ENCODE measurements at regions not wholly inside any gene's neighbourhood (a gene's known extent, or its start where the extent isn't known, plus 50 kb on each side); places are given as distances from the start of the nearest gene placed in this dataset.

DNA sequence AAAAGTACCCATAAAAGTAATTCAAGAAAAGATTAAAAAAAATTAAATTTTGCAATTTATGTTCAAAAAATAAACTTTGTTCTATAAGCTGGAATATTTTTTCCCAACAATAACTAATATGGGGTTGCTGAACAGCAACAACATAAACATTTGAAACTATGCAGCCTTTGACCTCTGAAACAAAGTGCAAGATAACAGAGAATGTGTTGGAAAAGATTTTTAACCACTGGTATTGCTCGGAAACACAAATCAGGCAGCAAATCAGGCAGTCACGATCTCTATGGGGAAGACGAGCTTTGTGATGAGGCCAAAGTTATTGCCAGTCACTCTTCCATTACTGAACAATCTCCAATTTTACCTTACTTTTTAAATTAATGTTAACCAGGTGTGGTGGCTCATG is 332.1 kb downstream of the PABPC4L start:
- H2AFZ ChIP-seq (replicated peaks; ENCODE audit: low read length, poor library complexity), result no peak overlapping the region
- DNase-seq, result no peak
- ATAC-seq (ENCODE audit: low read depth), result no peak

More for the DNA sequence above, 332.1 kb downstream of the PABPC4L start:
- no peak overlapping the region for H2BK120ac ChIP-seq (ENCODE audit: low read depth, low read length)
- H4K8ac ChIP-seq (ENCODE audit: low read depth in 2 of 2, low read length in 2 of 2), result no peak overlapping the region
- H2BK15ac ChIP-seq (ENCODE audit: low read depth, low read length), result no peak overlapping the region
- no peak overlapping the region for H3K9ac ChIP-seq (ENCODE audit: low read depth, low read length)
- no peaks in the 10 kb centered on the region for H3K9me3 ChIP-seq (ENCODE audit: control insufficient read depth, insufficient read depth, low read length)
- no TSS peak for BruUV-seq (replicated peaks)
- no peak overlapping the region for H3K4me2 ChIP-seq (ENCODE audit: low read depth, low read length)
- no peak overlapping the region for H2BK5ac ChIP-seq (ENCODE audit: low read depth, low read length, poor library complexity, severe bottlenecking)
- WGBS, 2 experiments (ENCODE audit: extremely low coverage in 2 of 2, insufficient read length in 1 of 2), result no CpG with 5 or more reads among the region's 3 CpGs
- no peak overlapping the region for H3K18ac ChIP-seq (ENCODE audit: low read depth, low read length)
- H4K91ac ChIP-seq (ENCODE audit: insufficient read depth, low read depth, low read length), result no peak overlapping the region
- H3K27me3 ChIP-seq (ENCODE audit: control insufficient read depth, insufficient read depth, low read length), result no peaks in the 10 kb centered on the region
- H3K4ac ChIP-seq (ENCODE audit: low read depth, low read length), result no peak overlapping the region
- H4K20me1 ChIP-seq (ENCODE audit: insufficient read depth, low read length), result no peaks in the 10 kb centered on the region
- no peak overlapping the region for H3K56ac ChIP-seq (ENCODE audit: extremely low read depth, insufficient read depth, low read length)
- ChIA-PET POLR2A (ENCODE audit: unreplicated experiment) (no interaction called here), CTCF (no interaction called here)
- H3K9me1 ChIP-seq (ENCODE audit: insufficient read depth, low read length), result peaks cover 7% of the 10 kb centered on the region; the same call in 1 of the 2 replicates
- no peak overlapping the region for H3K23ac ChIP-seq (ENCODE audit: low read depth, low read length)
- no peak overlapping the region for H4K5ac ChIP-seq (ENCODE audit: low read depth, low read length)
- in situ Hi-C loops (cut with MboI; ENCODE audit: low sequenced_read_pairs) (no loop called here), intact Hi-C loops (cut with micrococcal nuclease) (no loop called here), dilution Hi-C loops (cut with HindIII; ENCODE audit: low sequenced_read_pairs, unreplicated experiment) (no loop called here)
- TF ChIP-seq RAD21 (IDR thresholded peaks at IDR 0.05; ENCODE audit: low read length) (no peak), NFE2L2 (IDR thresholded peaks at IDR 0.05; ENCODE audit: low read depth, low read length) (no peak), RCOR1 (IDR thresholded peaks at IDR 0.05; ENCODE audit: insufficient replicate concordance, low read length) (no peak), SMC3 (IDR thresholded peaks at IDR 0.05; ENCODE audit: low read depth, low read length) (no peak), BHLHE40 (IDR thresholded peaks at IDR 0.05; ENCODE audit: low read depth, low read length) (no peak), MAFK (IDR thresholded peaks at IDR 0.05; ENCODE audit: low read depth, low read length) (no peak), RFX5 (IDR thresholded peaks at IDR 0.05; ENCODE audit: low read depth, low read length) (no peak), CEBPB (IDR thresholded peaks at IDR 0.05; ENCODE audit: low read depth, low read length) (no peak), MXI1 (IDR thresholded peaks at IDR 0.05; ENCODE audit: borderline replicate concordance, low read depth, low read length) (no peak), POLR2A (IDR thresholded peaks at IDR 0.05; ENCODE audit: low read depth, low read length) (no peak), CHD1 (IDR thresholded peaks at IDR 0.05; ENCODE audit: low read depth, low read length) (no peak), FOS (IDR thresholded peaks at IDR 0.05; ENCODE audit: low read depth, low read length) (no peak), MAZ (IDR thresholded peaks at IDR 0.05; ENCODE audit: borderline replicate concordance, low read depth, low read length) (no peak)
- TF ChIP-seq, protein P1, sequence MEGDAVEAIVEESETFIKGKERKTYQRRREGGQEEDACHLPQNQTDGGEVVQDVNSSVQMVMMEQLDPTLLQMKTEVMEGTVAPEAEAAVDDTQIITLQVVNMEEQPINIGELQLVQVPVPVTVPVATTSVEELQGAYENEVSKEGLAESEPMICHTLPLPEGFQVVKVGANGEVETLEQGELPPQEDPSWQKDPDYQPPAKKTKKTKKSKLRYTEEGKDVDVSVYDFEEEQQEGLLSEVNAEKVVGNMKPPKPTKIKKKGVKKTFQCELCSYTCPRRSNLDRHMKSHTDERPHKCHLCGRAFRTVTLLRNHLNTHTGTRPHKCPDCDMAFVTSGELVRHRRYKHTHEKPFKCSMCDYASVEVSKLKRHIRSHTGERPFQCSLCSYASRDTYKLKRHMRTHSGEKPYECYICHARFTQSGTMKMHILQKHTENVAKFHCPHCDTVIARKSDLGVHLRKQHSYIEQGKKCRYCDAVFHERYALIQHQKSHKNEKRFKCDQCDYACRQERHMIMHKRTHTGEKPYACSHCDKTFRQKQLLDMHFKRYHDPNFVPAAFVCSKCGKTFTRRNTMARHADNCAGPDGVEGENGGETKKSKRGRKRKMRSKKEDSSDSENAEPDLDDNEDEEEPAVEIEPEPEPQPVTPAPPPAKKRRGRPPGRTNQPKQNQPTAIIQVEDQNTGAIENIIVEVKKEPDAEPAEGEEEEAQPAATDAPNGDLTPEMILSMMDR (conservative IDR thresholded peaks at IDR 0.05; ENCODE audit: low read depth, low read length), result no peak
- TF ChIP-seq, protein P2, sequence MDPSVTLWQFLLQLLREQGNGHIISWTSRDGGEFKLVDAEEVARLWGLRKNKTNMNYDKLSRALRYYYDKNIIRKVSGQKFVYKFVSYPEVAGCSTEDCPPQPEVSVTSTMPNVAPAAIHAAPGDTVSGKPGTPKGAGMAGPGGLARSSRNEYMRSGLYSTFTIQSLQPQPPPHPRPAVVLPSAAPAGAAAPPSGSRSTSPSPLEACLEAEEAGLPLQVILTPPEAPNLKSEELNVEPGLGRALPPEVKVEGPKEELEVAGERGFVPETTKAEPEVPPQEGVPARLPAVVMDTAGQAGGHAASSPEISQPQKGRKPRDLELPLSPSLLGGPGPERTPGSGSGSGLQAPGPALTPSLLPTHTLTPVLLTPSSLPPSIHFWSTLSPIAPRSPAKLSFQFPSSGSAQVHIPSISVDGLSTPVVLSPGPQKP (IDR thresholded peaks at IDR 0.05; ENCODE audit: borderline replicate concordance, low read depth, low read length), result no peak
- TF ChIP-seq, protein P3, sequence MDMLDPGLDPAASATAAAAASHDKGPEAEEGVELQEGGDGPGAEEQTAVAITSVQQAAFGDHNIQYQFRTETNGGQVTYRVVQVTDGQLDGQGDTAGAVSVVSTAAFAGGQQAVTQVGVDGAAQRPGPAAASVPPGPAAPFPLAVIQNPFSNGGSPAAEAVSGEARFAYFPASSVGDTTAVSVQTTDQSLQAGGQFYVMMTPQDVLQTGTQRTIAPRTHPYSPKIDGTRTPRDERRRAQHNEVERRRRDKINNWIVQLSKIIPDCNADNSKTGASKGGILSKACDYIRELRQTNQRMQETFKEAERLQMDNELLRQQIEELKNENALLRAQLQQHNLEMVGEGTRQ (IDR thresholded peaks at IDR 0.05; ENCODE audit: low read depth, low read length), result no peak
- H3K36me3 ChIP-seq (ENCODE audit: control insufficient read depth, insufficient read depth, low read length), result no peaks in the 10 kb centered on the region
- H3K4me1 ChIP-seq (ENCODE audit: control insufficient read depth, insufficient read depth, low read length), result peaks cover 7% of the 10 kb centered on the region
- H3K27ac ChIP-seq (ENCODE audit: insufficient read depth, low read length), result no peak overlapping the region
- no peak overlapping the region for H2AK5ac ChIP-seq (ENCODE audit: low read depth, low read length)
- no peak overlapping the region for H3K14ac ChIP-seq (replicated peaks; ENCODE audit: low read depth, low read length)
- no peak overlapping the region for H2AK9ac ChIP-seq (replicated peaks; ENCODE audit: low read depth, low read length, poor library complexity)
- no peak overlapping the region for H3K4me3 ChIP-seq (ENCODE audit: insufficient read depth, low read depth, low read length)
- no peaks in the 10 kb centered on the region for H3K79me1 ChIP-seq (ENCODE audit: low read depth in 1 of 2, low read length in 2 of 2)
- H2BK20ac ChIP-seq (ENCODE audit: low read depth, low read length), result no peak overlapping the region

Data from IMR-90 (cell line).